ELF-1 (cell line): ENCODE measurements at regions not wholly inside any gene's neighbourhood (a gene's known extent, or its start where the extent isn't known, plus 50 kb on each side); places are given as distances from the start of the nearest gene placed in this dataset.
A peak's percentile ranks its signal among the peaks of the same experiment; 100 is the strongest.
"Not testable (repeated sequence)": the region's sequence is repeated elsewhere in the genome, so short reads cannot be mapped to it uniquely, and the experiment has no call there.

ENCODE experiments used
- DNase-seq: peaks from one replicate; pipeline ENCODE4 v3.0.0-alpha.2; 2016; ENCODE audit warnings: low read depth, low spot score

GRCh38 chr5:119694284-119694683 is 64.9 kb downstream of the FAM170A start:
- DNase-seq = no peak

DNA sequence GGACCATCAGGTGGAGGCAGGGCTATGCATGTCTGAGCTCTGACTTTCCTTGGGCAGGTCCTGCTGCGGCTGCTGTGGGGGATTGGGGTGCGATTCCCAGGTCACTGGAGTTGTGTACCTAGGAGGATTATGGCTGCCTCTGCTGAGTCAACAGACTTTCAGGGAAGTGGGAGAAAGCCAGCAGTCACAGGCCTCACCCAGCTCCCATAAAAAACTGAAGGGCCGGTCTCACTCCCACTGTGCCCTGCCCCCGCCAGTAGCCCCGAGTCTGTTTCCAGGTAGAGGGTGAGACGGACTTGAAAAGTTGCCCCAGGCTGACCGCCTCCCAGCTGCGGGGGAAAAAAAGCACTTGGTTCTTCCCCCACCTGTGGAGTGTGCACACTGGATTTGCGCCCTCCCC is 76.7 kb downstream of the FAM170A start:
- DNase-seq = peak; percentile 5

GRCh38 chr5:119708076-119708790 is 78.9 kb downstream of the FAM170A start:
- no peak for DNase-seq

DNA sequence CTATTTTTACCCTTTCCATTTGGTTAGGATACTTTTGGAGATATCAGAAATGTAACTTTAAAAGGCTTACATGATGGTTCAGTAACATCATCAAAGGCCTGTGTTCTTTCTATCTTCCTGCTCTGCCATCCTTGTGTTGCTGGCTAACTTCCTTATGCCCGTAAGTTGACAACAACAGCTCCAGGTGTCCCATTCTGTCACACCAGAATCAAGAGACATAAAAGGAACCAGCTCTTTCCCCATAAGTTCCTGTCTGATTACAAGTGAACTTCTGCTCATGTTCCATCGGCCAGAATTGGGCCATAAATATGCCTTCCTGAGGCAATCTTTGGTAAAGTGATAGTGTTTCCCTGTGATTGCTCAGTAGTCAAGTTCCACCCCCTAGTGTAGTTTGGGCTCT is 92.4 kb downstream of the FAM170A start:
- no peak for DNase-seq

DNA sequence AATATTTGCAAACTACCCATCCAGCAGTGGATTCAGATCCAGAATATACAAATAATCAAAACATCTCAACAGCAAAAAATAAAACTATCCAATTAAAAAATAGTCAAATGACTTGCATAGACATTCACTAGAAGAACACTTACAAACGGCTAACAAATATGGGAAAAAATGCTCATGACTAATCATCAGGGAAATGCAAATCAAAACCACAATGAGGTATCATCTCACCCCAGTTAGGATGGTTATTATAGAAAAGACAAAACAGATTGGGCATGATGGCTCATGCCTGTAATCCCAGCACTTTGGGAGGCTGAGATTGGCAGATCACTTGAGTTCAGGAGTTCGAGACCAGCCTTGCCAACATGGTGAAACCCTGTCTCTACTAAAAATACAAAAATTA is 95.9 kb downstream of the FAM170A start:
- not testable (repeated sequence) for DNase-seq

DNA sequence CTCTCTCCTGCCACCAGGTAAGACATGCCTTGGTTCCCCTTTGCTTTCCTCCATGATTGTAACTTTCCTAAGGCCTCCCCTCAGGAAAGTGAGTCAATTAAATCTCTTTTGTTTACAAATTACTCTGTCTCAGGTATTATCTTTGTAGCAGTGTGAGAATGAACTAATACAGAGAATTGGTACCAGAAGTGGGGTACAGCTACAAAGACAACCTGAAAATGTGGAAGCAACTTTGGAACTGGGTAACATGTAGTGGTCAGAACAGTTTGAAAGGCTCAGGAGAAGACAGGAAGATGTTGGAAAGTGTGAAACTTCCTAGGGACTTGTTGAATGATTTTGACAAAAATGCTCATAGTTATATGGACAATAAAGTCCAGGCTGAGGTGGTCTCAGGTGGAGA is 97.2 kb downstream of the FAM170A start:
- DNase-seq = no peak

- DNase-seq = no peak
These were observed 110.9 kb downstream of the FAM170A start for GRCh38 chr5:119740225-119740624.

- no peak for DNase-seq
These were observed 112.3 kb downstream of the FAM170A start for GRCh38 chr5:119741691-119742090.

GRCh38 chr5:119742311-119742710 is 113.0 kb downstream of the FAM170A start:
- no peak for DNase-seq

GRCh38 chr5:119743927-119744326 is 114.6 kb downstream of the FAM170A start:
- DNase-seq = peak; percentile 65

DNA sequence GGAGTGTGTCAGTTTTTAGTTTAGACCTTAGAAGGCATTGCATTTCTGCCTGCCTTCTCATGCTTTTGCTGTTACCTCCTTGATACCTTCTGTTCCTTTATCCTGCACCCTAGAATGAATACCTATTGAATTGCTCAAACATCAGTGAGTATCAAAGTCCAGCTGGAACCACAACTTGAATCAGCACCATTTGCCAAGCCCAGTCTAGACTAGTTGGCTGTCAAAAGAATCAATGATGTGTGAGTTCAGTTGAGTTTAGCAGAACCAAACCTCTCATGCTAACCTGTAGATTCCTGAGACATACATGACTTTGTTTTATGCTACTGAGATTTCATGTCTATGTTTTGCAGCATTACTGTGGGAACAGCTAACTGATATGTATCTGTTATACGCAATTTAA is 116.6 kb downstream of the FAM170A start:
- no peak for DNase-seq

DNA sequence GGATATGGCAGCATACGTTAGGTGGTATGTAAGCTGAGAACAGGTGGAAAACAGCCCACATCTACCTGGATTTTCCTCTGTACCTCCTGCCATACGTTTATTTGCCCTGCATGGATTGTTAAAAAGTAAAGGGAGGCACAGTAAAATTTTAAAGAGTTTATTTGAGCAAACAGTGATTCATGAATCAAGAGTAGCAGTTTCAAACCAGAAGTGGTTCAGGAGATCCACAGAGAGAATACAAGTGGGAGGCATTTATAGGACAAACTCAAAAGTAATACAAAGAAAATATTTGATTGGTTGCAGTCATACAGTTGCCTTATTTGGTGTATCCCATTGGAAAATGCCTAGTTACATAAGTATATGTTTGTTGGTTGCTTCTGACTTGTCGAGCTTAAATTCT is 117.6 kb downstream of the FAM170A start:
- no peak for DNase-seq

DNA sequence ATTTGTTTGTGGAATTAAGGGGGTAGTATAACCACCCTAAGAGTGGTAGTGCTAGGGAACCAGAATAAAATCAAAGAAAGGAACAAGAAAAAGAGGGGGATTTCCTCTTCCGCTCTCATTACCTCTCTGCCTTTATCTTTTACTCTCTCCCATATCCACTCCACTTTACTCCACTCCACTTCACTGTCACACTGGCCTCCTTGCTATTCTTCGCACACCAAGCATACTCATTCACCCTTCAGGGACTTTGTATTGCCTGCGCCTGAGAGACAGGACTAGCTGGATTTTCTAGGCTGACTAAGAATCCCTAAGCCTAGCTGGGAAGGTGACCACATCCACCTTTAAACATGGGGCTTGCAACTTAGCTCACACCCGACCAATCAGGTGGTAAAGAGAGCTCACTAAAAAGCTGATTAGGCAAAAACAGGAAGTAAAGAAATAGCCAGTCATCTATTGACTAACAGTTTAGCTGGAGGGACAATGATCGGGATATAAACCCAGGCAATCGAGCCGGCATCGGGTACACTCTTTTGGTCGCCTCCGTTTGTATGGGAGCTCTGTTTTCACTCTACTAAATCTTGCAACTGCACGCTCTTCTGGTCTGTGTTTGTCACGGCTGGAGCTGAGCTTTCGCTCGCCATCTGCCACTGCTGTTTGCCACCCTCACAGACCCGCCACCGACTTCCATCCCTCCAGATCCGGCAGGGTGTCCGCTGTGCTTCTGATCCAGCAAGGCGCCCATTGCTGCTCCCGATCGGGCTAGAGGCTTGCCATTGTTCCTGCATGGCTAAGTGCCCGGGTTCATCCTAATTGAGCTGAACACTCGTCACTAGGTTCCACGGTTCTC is 121.8 kb downstream of the FAM170A start:
- DNase-seq = no peak

DNA sequence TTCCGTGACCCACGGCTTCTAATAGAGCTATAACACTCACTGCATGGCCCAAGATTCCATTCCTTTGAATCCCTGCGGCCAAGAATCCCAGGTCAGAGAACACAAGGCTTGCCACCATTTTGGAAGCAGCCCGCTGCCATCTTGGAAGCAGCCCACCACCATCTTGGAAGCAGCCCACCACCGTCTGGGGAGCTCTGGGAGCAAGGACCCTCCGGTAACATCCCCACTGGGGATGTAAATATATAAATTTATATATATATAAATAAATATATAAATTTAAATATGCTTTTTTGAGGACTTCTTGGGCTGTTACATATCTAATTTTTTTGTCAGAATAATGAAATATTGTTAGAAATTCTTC is 122.4 kb downstream of the FAM170A start:
- no peak for DNase-seq

DNA sequence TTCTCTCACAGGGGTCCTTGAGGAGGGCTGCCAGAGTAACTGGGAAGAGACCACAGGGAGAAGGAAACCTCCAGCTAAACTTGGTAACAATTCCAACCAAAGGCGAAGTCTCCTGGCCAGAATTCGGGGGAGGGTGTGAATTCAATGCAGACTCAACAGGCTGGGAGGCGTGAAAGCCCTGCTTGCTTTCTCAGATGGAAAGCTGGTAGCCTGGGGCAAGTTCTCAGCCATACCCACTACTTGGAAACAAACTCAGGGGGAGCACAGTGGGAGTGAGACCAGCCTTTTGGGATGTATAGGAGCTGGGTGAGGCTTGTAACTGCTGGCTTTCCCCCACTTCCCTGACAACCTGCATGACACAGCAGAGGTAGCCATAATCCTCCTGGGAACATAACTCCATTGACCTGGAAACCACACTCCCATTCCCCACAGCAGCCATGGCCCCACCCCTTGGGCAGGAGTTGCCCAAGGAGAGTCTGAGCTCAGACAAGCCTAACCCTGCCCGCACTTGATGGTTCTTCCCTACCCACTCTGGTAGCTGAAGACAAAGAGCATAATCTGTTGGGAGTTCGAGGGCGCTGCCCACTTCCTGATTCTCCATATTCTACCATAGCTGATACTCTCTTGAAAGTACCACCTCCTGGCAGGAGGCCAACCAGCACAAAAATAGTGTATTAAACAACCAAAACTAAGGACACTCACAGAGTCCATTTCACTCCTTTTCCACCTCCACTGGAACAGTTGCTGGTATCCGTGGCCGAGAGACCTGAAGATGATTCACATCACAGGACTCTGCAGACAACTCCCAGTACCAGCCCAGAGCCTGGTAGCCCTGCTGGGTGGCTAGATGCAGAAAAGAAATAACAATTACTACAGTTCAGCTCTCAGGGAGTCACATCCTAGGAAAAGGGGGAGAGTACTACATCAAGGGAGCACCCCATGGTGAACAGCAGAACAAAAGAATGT is 123.8 kb downstream of the FAM170A start:
- peak; percentile 58 for DNase-seq

GRCh38 chr5:119754825-119755224 is 125.5 kb downstream of the FAM170A start:
- DNase-seq = not testable (repeated sequence)

GRCh38 chr5:119757276-119757675 is 127.9 kb downstream of the FAM170A start:
- DNase-seq = no peak

- peak; percentile 60 for DNase-seq
These were observed 140.6 kb downstream of the FAM170A start for GRCh38 chr5:119769695-119770693.

DNA sequence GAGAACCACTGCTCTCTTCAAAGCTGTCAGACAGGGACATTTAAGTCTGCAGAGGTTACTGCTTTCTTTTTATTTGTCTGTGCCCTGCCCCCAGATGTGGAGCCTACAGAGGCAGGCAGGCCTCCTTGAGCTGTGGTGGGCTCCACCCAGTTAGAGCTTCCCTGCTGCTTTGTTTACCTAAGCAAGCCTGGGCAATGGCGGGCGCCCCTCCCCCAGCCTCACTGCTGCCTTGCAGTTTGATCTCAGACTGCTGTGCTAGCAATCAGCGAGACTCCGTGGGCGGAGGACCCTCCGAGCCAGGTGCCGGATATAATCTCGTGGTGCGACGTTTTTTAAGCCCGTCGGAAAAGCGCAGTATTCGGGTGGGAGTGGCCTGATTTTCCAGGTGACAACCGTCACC is 150.8 kb downstream of the FAM170A start:
- DNase-seq = peak; percentile 9

GRCh38 chr5:119785057-119785456 is 155.7 kb downstream of the FAM170A start:
- DNase-seq = no peak
